GM21717 (cell line): ENCODE measurements at regions not wholly inside any gene's neighbourhood (a gene's known extent, or its start where the extent isn't known, plus 50 kb on each side); places are given as distances from the start of the nearest gene placed in this dataset.
A peak's percentile ranks its signal among the peaks of the same experiment; 100 is the strongest.
"Not testable (repeated sequence)": the region's sequence is repeated elsewhere in the genome, so short reads cannot be mapped to it uniquely, and the experiment has no call there.

Experiments
- ATAC-seq: cut with Tn5 transposase; IDR thresholded peaks from one replicate; pipeline ENCODE4 v1.9.1; 2021; ENCODE audit warnings: mild to moderate bottlenecking, moderate library complexity; ENCODE audit not compliant: unreplicated experiment

GRCh38 chr22:22296047-22296446, 51.5 kb downstream of the VPREB1 start:
- not testable (repeated sequence) for ATAC-seq

GRCh38 chr22:22297159-22297793, 52.7 kb downstream of the VPREB1 start:
- not testable (repeated sequence) for ATAC-seq

GRCh38 chr22:22297794-22298653, 53.4 kb downstream of the VPREB1 start:
- peak; percentile 96 for ATAC-seq

GRCh38 chr22:22298654-22299009, 54.0 kb downstream of the VPREB1 start:
- not testable (repeated sequence) for ATAC-seq

- not testable (repeated sequence) for ATAC-seq
These were observed 55.9 kb downstream of the VPREB1 start for GRCh38 chr22:22300511-22300910.

- ATAC-seq, result not testable (repeated sequence)
These were observed 56.4 kb downstream of the VPREB1 start for GRCh38 chr22:22300946-22301345.

GRCh38 chr22:22316589-22316988, 72.0 kb downstream of the VPREB1 start:
- no peak for ATAC-seq

GRCh38 chr22:22318723-22319465, 74.3 kb downstream of the VPREB1 start:
- no peak for ATAC-seq

GRCh38 chr22:22321743-22322611, 77.4 kb downstream of the VPREB1 start:
- peak; percentile 78 for ATAC-seq

GRCh38 chr22:22322792-22323191, 78.2 kb downstream of the VPREB1 start:
- no peak for ATAC-seq

GRCh38 chr22:22327723-22328122, 83.1 kb downstream of the VPREB1 start:
- ATAC-seq, result no peak

GRCh38 chr22:22329792-22330191, 85.2 kb downstream of the VPREB1 start:
- ATAC-seq, result no peak

- ATAC-seq, result not testable (repeated sequence)
These were observed 91.1 kb downstream of the VPREB1 start for GRCh38 chr22:22335640-22336039.

- not testable (repeated sequence) for ATAC-seq
These were observed 91.7 kb downstream of the VPREB1 start for GRCh38 chr22:22336333-22336732.

- ATAC-seq, result not testable (repeated sequence)
These were observed 94.2 kb downstream of the VPREB1 start for GRCh38 chr22:22338778-22339177.

GRCh38 chr22:22341736-22342135, 97.2 kb downstream of the VPREB1 start:
- no peak for ATAC-seq

- no peak for ATAC-seq
These were observed 98.4 kb downstream of the VPREB1 start for GRCh38 chr22:22342697-22343580.

GRCh38 chr22:22343581-22344296, 99.2 kb downstream of the VPREB1 start:
- ATAC-seq, result no peak

- no peak for ATAC-seq
These were observed 99.8 kb downstream of the VPREB1 start for GRCh38 chr22:22344430-22344829.
